ENCODE measurements at regions not wholly inside any gene's neighbourhood (a gene's known extent, or its start where the extent isn't known, plus 50 kb on each side); places are given as distances from the start of the nearest gene placed in this dataset.
"Not testable (repeated sequence)": the region's sequence is repeated elsewhere in the genome, so short reads cannot be mapped to it uniquely, and the experiment has no call there.

GRCh38 chr17:5758651-5759050 lies 174.3 kb upstream of the NLRP1 start:
- H3K4me3 ChIP-seq (ENCODE audit: low read length), result no peak overlapping the region
- TF ChIP-seq, protein P1, sequence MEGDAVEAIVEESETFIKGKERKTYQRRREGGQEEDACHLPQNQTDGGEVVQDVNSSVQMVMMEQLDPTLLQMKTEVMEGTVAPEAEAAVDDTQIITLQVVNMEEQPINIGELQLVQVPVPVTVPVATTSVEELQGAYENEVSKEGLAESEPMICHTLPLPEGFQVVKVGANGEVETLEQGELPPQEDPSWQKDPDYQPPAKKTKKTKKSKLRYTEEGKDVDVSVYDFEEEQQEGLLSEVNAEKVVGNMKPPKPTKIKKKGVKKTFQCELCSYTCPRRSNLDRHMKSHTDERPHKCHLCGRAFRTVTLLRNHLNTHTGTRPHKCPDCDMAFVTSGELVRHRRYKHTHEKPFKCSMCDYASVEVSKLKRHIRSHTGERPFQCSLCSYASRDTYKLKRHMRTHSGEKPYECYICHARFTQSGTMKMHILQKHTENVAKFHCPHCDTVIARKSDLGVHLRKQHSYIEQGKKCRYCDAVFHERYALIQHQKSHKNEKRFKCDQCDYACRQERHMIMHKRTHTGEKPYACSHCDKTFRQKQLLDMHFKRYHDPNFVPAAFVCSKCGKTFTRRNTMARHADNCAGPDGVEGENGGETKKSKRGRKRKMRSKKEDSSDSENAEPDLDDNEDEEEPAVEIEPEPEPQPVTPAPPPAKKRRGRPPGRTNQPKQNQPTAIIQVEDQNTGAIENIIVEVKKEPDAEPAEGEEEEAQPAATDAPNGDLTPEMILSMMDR (conservative IDR thresholded peaks at IDR 0.05; ENCODE audit: low read depth, low read length), result no peak
- DNase-seq (ENCODE audit: low read depth), result no peak

- no peak overlapping the region for H3K4me3 ChIP-seq (ENCODE audit: low read length)
- TF ChIP-seq, protein P1 (conservative IDR thresholded peaks at IDR 0.05; ENCODE audit: low read depth, low read length), result no peak
- no peak for DNase-seq (ENCODE audit: low read depth)
Observed at GRCh38 chr17:5759501-5759925, 175.2 kb upstream of the NLRP1 start.

GRCh38 chr17:5762191-5762590 lies 177.9 kb upstream of the NLRP1 start:
- TF ChIP-seq, protein P1 (conservative IDR thresholded peaks at IDR 0.05; ENCODE audit: low read depth, low read length), result no peak
- no peak for DNase-seq (ENCODE audit: low read depth)
- H3K4me3 ChIP-seq (ENCODE audit: low read length), result no peak overlapping the region

DNA sequence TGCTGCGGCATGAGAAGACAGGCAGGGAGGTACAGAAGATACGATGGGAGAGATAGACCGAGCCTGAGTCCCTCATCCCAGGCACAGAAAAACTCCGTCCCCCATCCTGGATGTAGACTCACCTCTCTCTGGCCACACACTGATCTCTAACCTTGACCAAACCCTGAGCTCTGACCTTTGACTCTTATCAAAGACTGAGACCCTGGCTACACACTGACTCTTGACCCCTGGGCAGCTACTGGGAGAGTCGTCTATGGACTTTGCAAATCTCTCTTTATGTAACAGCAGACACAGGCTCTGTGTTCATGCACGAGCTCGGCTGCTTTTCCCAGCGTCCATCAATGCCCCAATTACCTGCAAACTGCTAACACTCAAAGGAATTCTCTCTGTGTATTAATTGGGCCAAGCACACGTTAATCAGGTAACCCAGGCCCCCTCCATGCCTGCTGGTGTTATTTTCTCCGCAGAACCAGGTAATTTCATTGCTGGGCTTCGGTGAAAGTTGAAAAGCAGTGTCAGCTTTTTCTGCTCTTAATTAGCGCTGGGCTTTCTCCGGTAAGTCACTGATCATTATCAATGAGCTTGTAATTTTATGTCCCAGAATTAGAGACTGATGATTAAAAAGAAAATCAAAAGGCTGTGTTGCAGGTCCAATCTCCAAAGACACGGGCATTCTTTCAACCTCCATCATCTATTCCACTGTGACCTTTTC lies 179.4 kb upstream of the NLRP1 start:
- DNase-seq (ENCODE audit: low read depth), result no peak
- TF ChIP-seq, protein P1 (conservative IDR thresholded peaks at IDR 0.05; ENCODE audit: low read depth, low read length), result no peak

GRCh38 chr17:5769593-5770354 lies 185.5 kb upstream of the NLRP1 start:
- no peak overlapping the region for H3K4me3 ChIP-seq (ENCODE audit: low read length)
- no peak for DNase-seq (ENCODE audit: low read depth)
- TF ChIP-seq, protein P1 (conservative IDR thresholded peaks at IDR 0.05; ENCODE audit: low read depth, low read length), result no peak

More for the DNA sequence above, 179.4 kb upstream of the NLRP1 start:
- H3K4me3 ChIP-seq (ENCODE audit: low read length), result no peak overlapping the region

DNA sequence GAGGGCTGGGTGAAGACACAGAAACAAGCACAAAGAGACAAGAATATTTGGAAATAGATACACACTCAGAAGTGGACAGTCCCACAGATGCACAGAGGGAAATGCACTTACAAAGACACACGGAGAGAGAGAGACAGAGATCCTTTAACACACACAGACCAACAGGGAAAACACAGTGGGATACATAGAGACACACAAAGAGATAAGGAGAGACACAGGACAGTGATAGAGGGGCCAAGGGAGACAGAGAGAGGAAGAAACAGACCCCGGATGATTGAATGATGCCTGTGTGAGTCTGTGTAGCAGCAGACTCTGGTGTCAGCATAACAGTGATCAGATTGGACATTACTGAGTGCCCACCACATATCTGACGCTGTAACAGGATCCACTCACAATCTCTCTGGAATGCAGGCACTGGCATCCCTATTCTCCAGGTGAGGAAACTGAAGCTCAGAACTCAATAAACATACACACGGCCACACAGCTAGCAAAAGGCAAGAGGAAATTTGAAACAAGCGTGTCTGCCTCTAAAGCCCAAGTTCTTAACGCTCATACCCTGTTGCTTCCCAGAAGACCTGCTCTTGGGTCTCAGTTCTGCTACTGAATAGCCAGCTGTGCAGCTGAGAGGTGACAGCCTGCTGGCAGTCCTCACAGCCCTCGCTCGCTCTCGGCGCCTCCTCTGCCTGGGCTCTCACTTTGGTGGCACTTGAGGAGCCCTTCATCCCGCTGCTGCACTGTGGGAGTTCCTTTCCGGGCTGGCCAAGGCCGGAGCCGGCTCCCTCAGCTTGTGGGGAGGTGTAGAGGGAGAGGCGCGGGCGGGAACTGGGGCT lies 186.3 kb upstream of the NLRP1 start:
- TF ChIP-seq, protein P1 (conservative IDR thresholded peaks at IDR 0.05; ENCODE audit: low read depth, low read length), result no peak
- no peak overlapping the region for H3K4me3 ChIP-seq (ENCODE audit: low read length)
- DNase-seq (ENCODE audit: low read depth), result no peak

- H3K4me3 ChIP-seq (ENCODE audit: low read length); DNase-seq (ENCODE audit: low read depth): not testable (repeated sequence)
Observed at GRCh38 chr17:5771271-5771577, 186.9 kb upstream of the NLRP1 start.

DNA sequence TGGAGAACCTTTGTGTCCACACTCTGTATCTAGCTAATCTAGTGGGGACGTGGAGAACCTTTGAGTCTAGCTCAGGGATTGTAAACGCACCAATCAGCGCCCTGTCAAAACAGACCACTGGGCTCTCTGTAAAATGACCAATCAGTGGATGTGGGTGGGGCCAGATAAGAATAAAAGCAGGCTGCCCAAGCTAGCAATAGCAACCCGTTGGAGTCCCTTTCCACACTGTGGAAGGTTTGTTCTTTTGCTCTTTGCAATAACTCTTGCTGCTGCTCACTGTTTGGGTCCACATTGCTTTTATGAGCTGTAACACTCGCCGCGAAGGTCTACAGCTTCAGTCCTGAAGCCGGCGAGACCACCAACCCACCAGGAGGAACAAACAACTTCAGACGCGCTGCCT lies 187.7 kb upstream of the NLRP1 start:
- not testable (repeated sequence) for H3K4me3 ChIP-seq (ENCODE audit: low read length); DNase-seq (ENCODE audit: low read depth)

All from retinal pigment epithelial cell (primary cell).